Lung (tissue), 11 donors: ENCODE measurements at regions not wholly inside any gene's neighbourhood (a gene's known extent, or its start where the extent isn't known, plus 50 kb on each side); places are given as distances from the start of the nearest gene placed in this dataset.

ENCODE experiments used
- ATAC-seq: fragments of 200-7000 bp; cut with Tn5 transposase; one replicate; pipeline ENCODE4 v1.9.1; 2020; ENCODE audit warnings: moderate number of reproducible peaks; ENCODE audit not compliant: insufficient read depth, low FRiP score
- DNase-seq, 3 donors: peaks; one replicate each; pipeline ENCODE4 v3.0.0-alpha.2; 2013 to 2017
- H3K27ac ChIP-seq, 2 donors: one replicate each; pipeline ENCODE4 v1.5.1; 2013; ENCODE audit warnings: mild to moderate bottlenecking in 2 of 2, moderate library complexity in 2 of 2, control low read depth in 1 of 2, inconsistent platforms in 1 of 2, low read depth in 1 of 2, low read length in 1 of 2
- H3K27me3 ChIP-seq, 3 donors: one replicate each; pipeline ENCODE4 v1.5.1; 2013; ENCODE audit warnings: low read length in 2 of 3; ENCODE audit not compliant: control insufficient read depth in 3 of 3, insufficient read depth in 3 of 3
- H3K36me3 ChIP-seq, 4 donors: one replicate each; pipeline ENCODE4 v1.5.1; 2013; ENCODE audit warnings: low read length in 4 of 4, mild to moderate bottlenecking in 1 of 4, moderate library complexity in 1 of 4; ENCODE audit not compliant: control insufficient read depth in 4 of 4, insufficient read depth in 4 of 4
- H3K4me1 ChIP-seq, 5 donors: one replicate each; pipeline ENCODE4 v1.5.1; 2013; ENCODE audit warnings: low read length in 5 of 5, mild to moderate bottlenecking in 2 of 5, moderate library complexity in 1 of 5; ENCODE audit not compliant: control insufficient read depth in 5 of 5, insufficient read depth in 5 of 5
- H3K4me3 ChIP-seq: one replicate; pipeline ENCODE4 v1.5.1; 2013; ENCODE audit warnings: mild to moderate bottlenecking, control low read depth, moderate library complexity
- H3K9ac ChIP-seq, 2 donors: one replicate each; pipeline ENCODE4 v1.5.1; 2013; ENCODE audit warnings: low read length in 2 of 2, control low read depth in 1 of 2; ENCODE audit not compliant: insufficient read depth in 1 of 2
- H3K9me3 ChIP-seq, 4 donors: one replicate each; pipeline ENCODE4 v1.5.1; 2013; ENCODE audit warnings: low read length in 3 of 4, mild to moderate bottlenecking in 1 of 4, moderate library complexity in 1 of 4; ENCODE audit not compliant: control insufficient read depth in 4 of 4, insufficient read depth in 3 of 4
- WGBS, 2 donors: extraction: QIAGEN DNeasy Blood & Tissue Kit; methylation state at CpG; one replicate each; pipeline ENCODE4 v1.1.7; 2013; 5-methylcytosine and 5-hydroxymethylcytosine counted together
- TF ChIP-seq, protein P1 (sequence below): IDR thresholded peaks from 2 replicates; pipeline ENCODE4 v1.5.1; 2012; ENCODE audit warnings: mild to moderate bottlenecking; ENCODE audit errors: control extremely low read depth, extremely low read depth
- donor health status: control.
- donor health status: control.
- donor health status: Bipolar disorder and iron deficiency.
- donor health status: healthy.
- donor health status: DM: yes; HTN: yes; CAD: no.

DNA sequence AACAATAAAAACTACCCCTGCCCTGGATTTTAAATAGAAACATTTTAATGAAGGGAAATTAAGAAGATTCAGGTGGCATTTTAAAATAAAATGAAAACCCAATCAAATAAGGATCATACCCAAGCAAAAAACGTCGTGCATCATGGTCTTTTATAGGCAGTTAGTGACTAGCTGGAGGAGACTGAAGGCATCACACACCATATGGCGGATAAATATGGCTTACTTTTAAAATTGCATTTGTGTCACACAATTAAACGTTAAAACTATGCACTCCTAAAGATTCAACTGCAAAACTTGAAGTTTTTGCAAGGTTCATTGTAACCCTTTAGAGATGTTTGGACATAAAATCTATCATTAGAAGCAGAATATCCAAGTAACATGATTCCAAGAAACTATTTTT, 200.1 kb upstream of the NRG3 start:
- no peak for ATAC-seq
- H3K27me3 ChIP-seq = no peaks in the 10 kb centered on the region
- no peak for DNase-seq

DNA sequence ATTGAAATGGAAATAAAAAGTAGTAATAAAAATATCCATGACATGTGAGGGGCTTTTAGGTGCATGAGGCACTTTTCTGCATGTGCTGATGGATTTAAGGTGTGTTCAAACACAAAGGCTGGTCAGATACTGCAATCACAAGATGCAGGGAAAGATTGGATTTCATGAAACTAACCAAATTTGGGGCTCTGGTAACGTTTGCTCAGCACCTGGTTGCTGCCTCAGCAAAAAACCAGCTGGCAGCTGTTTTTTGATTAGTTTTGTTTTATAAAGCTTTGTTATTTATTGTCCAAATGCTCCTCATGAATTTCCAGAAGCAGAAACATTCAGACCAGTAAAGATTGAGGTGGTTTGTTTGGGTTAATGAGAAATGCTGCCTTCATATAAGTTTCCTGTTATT, 195.7 kb upstream of the NRG3 start:
- no peak overlapping the region for H3K4me3 ChIP-seq
- no peak overlapping the region for H3K9ac ChIP-seq
- no peaks in the 10 kb centered on the region for H3K4me1 ChIP-seq
- H3K9me3 ChIP-seq = peaks cover 0 to 2% (median 0%) of the 10 kb centered on the region in 4 donors
- TF ChIP-seq, protein P1, sequence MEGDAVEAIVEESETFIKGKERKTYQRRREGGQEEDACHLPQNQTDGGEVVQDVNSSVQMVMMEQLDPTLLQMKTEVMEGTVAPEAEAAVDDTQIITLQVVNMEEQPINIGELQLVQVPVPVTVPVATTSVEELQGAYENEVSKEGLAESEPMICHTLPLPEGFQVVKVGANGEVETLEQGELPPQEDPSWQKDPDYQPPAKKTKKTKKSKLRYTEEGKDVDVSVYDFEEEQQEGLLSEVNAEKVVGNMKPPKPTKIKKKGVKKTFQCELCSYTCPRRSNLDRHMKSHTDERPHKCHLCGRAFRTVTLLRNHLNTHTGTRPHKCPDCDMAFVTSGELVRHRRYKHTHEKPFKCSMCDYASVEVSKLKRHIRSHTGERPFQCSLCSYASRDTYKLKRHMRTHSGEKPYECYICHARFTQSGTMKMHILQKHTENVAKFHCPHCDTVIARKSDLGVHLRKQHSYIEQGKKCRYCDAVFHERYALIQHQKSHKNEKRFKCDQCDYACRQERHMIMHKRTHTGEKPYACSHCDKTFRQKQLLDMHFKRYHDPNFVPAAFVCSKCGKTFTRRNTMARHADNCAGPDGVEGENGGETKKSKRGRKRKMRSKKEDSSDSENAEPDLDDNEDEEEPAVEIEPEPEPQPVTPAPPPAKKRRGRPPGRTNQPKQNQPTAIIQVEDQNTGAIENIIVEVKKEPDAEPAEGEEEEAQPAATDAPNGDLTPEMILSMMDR = no peak
- no peaks in the 10 kb centered on the region for H3K27me3 ChIP-seq
- H3K27ac ChIP-seq = no peak overlapping the region
- WGBS, 2 donors = 41 to 67% methylated on average over 1 of the region's 1 CpG
- H3K36me3 ChIP-seq = no peaks in the 10 kb centered on the region
- DNase-seq (no peak), ATAC-seq (no peak)

More for the DNA sequence above, 200.1 kb upstream of the NRG3 start:
- H3K27ac ChIP-seq = no peak overlapping the region
- no peaks in the 10 kb centered on the region for H3K4me1 ChIP-seq
- H3K36me3 ChIP-seq = no peaks in the 10 kb centered on the region
- TF ChIP-seq, protein P1 = no peak
- H3K9me3 ChIP-seq = peaks cover 0 to 2% (median under 1%) of the 10 kb centered on the region in 4 donors
- no peak overlapping the region for H3K9ac ChIP-seq
- H3K4me3 ChIP-seq = no peak overlapping the region
- 84 to 89% methylated on average over 4 of the region's 4 CpGs for WGBS, 2 donors

DNA sequence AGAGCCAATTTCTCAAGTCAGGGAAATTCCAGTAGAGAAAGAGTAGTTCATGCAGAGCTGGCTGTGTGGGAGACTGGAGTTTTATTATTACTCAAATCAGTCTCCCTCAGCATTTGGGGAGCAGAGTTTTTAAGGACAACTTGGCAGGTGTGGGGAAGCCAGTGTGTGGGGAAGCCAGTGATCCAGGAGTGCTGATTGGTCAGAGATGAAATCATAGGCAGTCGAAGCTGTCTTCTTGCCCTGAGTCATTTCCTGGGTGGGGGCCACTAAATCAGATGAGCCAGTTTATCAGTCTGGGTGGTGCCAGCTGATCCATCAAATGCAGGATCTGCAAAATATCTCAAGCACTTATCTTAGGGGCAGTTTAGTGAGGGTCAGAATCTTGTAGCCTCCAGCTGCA, 194.6 kb upstream of the NRG3 start:
- DNase-seq (no peak), ATAC-seq (no peak)
- Histone ChIP-seq H3K36me3 (no peaks in the 10 kb centered on the region), H3K4me3 (no peak overlapping the region), H3K9ac (no peak overlapping the region), H3K27ac (no peak overlapping the region), H3K27me3 (no peaks in the 10 kb centered on the region), H3K4me1 (no peaks in the 10 kb centered on the region), H3K9me3 (peaks cover 0 to 2% (median 0%) of the 10 kb centered on the region in 4 donors)
- TF ChIP-seq, protein P1 = no peak
- 53 to 59% methylated on average over 1 of the region's 1 CpG for WGBS, 2 donors

DNA sequence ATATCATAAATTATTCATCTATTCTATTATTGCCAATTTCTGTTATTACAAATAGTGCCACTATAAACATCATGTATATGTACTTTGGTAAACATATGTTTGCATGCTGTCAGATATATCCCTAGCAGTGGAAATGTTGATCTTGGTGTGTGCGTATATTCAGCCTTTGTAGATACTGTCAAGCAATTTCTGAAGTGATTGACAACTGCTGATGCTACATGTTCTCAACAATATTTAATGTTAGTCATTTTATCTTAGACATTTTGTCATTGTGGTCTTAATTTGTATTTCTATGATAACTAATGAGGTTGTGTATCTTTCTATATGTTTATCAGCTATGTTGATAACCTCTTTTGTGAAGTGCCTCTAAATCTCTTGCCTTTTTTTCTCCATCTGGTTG, 186.5 kb upstream of the NRG3 start:
- H3K27ac ChIP-seq = no peak overlapping the region
- no peaks in the 10 kb centered on the region for H3K27me3 ChIP-seq
- DNase-seq (no peak), ATAC-seq (no peak)
- H3K4me1 ChIP-seq = no peaks in the 10 kb centered on the region
- H3K9ac ChIP-seq = no peak overlapping the region
- no peaks in the 10 kb centered on the region for H3K36me3 ChIP-seq
- peaks cover 0 to 4% (median 0%) of the 10 kb centered on the region in 4 donors for H3K9me3 ChIP-seq
- 89 to 97% methylated on average over 1 of the region's 1 CpG for WGBS, 2 donors
- H3K4me3 ChIP-seq = no peak overlapping the region
- TF ChIP-seq, protein P1 = no peak
